Ishikawa (cell line): ENCODE measurements at regions not wholly inside any gene's neighbourhood (a gene's known extent, or its start where the extent isn't known, plus 50 kb on each side); places are given as distances from the start of the nearest gene placed in this dataset.

Experiments used
- CEBPB ChIP-seq: IDR thresholded peaks from 2 replicates; pipeline ENCODE4 v1.6.1; 2012
- CREB1 ChIP-seq: IDR thresholded peaks from 2 replicates; pipeline ENCODE4 v1.6.1; 2012; ENCODE audit warnings: low read depth
- EGR1 ChIP-seq: IDR thresholded peaks from 2 replicates; pipeline ENCODE4 v1.6.1; 2012
- EP300 ChIP-seq: IDR thresholded peaks from 2 replicates; pipeline ENCODE4 v1.6.1; 2012; ENCODE audit warnings: borderline replicate concordance
- FOXM1 ChIP-seq: IDR thresholded peaks from 2 replicates; pipeline ENCODE4 v1.6.1; 2012; ENCODE audit warnings: low read depth, borderline replicate concordance
- NFIC ChIP-seq: IDR thresholded peaks from 2 replicates; pipeline ENCODE4 v1.6.1; 2012
- RAD21 ChIP-seq: IDR thresholded peaks from 2 replicates; pipeline ENCODE4 v1.6.1; 2012; ENCODE audit warnings: low read depth
- TAF1 ChIP-seq: IDR thresholded peaks from 2 replicates; pipeline ENCODE4 v1.6.1; 2012; ENCODE audit warnings: low read depth, mild to moderate bottlenecking
- TCF12 ChIP-seq: IDR thresholded peaks from 2 replicates; pipeline ENCODE4 v1.6.1; 2012; ENCODE audit warnings: low read depth
- TEAD4 ChIP-seq: IDR thresholded peaks from 2 replicates; pipeline ENCODE4 v1.6.1; 2012
- YY1 ChIP-seq: IDR thresholded peaks from 2 replicates; pipeline ENCODE4 v1.6.1; 2012; ENCODE audit warnings: low read depth
- ZBTB7A ChIP-seq: IDR thresholded peaks from 2 replicates; pipeline ENCODE4 v1.6.1; 2012; ENCODE audit warnings: low read depth
- TF ChIP-seq, protein P1 (sequence below): IDR thresholded peaks from 2 replicates; pipeline ENCODE4 v1.6.1; 2012
- TF ChIP-seq, protein P2 (sequence below): IDR thresholded peaks from 2 replicates; pipeline ENCODE4 v1.6.1; 2012; ENCODE audit warnings: low read depth, mild to moderate bottlenecking
- TF ChIP-seq, protein P3 (sequence below): IDR thresholded peaks from 2 replicates; pipeline ENCODE4 v1.6.1; 2012

DNA sequence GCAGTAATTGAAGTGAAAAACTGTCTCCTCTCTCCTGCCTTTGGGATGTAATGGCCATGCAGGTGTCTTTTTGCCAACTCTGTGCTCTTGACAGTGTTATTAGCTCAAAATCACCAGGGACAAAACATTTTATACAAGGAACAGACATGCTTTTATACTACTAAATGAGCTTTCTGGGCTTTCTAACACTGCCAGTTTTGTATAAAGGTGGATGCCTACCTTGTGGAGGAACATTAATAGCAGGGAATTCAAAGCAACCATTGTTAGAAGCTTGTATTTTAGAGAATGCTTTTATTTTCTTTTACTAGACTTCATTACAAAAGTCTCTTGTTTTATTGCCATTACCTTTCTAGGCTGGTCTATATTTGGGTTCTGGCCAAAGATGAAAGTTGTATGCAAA lies 54.7 kb upstream of the ARSJ start:
- no peak for TF ChIP-seq RAD21
- no peak for TF ChIP-seq EGR1

DNA sequence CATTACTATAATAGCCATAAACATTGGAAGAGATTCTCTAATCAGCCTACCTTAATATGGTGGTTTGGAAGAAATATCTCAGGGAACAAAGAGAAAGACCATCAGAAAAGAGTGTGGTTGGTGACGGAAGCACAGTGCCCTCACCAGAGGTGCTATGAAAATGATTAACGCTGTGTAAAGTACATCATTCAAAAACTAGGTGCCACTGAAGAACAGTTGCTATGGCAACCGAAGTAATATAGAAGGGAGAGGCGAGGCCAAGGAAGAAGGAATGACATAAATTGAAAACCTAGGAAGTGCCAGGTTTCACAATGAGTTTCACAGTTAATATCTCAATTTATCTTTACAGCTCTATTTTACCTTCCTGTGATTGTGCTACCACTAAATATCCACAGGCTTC lies 57.0 kb upstream of the ARSJ start:
- TF ChIP-seq FOXM1, result no peak

DNA sequence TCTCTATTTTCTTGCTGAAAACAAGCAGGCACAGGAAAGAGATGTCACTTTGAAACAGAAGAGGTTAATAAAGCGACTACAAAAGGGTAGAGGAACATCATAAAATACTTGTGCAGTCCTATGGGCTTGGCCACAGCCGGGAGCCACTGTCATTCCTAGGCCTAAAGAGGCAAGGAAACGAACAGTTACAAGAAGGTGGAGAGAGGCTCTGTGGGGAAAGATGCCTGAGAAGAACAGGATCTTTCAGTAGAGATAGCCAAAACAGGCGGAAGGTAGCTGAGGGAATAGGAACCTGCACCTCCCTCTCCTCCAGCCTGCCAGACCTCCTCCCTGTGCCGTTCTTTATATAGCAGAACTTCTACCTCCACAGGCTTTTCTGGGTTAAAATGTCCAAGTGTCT lies 57.4 kb upstream of the ARSJ start:
- TF ChIP-seq, protein P1, sequence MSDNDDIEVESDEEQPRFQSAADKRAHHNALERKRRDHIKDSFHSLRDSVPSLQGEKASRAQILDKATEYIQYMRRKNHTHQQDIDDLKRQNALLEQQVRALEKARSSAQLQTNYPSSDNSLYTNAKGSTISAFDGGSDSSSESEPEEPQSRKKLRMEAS, result no peak
- TF ChIP-seq TAF1 (no peak), FOXM1 (no peak)

DNA sequence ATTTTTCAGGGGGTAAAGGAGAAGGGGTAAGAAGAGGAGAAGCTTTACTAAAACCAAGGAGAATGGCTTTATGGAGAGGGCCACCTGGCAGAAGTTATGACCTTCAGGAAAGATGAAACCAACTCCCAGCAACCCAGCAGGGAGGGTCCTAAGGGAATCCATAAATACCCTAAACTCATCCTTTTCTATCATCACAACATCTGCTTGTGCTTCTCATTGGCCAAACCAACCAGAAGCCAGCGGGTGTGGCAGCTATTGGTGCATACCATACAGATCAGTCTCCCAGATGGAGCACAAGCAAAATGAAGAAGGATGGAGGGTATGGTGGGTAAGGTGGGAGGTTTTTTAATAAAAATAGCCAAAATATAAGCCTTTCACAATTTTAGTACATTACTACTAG lies 58.5 kb upstream of the ARSJ start:
- no peak for TF ChIP-seq CEBPB
- no peak for TF ChIP-seq YY1
- TF ChIP-seq FOXM1, result no peak
- TF ChIP-seq EP300, result no peak
- no peak for TF ChIP-seq CREB1
- no peak for TF ChIP-seq NFIC
- TF ChIP-seq, protein P2, sequence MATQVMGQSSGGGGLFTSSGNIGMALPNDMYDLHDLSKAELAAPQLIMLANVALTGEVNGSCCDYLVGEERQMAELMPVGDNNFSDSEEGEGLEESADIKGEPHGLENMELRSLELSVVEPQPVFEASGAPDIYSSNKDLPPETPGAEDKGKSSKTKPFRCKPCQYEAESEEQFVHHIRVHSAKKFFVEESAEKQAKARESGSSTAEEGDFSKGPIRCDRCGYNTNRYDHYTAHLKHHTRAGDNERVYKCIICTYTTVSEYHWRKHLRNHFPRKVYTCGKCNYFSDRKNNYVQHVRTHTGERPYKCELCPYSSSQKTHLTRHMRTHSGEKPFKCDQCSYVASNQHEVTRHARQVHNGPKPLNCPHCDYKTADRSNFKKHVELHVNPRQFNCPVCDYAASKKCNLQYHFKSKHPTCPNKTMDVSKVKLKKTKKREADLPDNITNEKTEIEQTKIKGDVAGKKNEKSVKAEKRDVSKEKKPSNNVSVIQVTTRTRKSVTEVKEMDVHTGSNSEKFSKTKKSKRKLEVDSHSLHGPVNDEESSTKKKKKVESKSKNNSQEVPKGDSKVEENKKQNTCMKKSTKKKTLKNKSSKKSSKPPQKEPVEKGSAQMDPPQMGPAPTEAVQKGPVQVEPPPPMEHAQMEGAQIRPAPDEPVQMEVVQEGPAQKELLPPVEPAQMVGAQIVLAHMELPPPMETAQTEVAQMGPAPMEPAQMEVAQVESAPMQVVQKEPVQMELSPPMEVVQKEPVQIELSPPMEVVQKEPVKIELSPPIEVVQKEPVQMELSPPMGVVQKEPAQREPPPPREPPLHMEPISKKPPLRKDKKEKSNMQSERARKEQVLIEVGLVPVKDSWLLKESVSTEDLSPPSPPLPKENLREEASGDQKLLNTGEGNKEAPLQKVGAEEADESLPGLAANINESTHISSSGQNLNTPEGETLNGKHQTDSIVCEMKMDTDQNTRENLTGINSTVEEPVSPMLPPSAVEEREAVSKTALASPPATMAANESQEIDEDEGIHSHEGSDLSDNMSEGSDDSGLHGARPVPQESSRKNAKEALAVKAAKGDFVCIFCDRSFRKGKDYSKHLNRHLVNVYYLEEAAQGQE, result no peak
- TF ChIP-seq EGR1, result no peak
- TF ChIP-seq TEAD4, result no peak
- no peak for TF ChIP-seq RAD21

DNA sequence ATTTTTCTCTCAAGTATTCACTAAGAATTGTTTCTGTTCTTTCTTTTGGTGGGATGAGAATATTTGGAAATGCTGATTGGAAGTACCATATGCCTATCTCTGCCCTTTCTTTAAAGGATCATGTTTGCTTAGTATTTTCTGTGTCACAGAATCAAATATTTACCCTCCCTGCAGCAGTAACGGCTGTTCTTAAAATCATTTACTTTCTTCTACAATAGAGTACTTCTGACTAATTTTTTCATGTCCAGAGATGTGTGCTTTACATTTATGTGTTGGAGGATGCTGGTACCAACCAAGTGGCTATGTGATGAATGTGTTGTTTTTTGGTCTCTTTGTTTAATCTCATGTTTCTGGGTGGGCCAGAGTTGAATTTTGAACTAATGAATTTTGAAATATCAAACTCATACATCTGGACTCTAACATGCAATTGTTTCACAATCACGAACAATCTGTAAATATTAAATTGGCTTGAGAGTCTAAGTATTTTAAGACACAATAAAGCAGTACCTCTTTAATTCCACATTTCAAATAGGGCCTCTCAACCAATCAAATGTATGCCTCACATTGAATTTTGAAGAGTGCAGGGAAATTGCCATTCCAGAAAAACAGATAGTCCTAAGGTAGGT lies 59.4 kb upstream of the ARSJ start:
- TF ChIP-seq NFIC (no peak), FOXM1 (no peak), YY1 (no peak), EP300 (no peak), TEAD4 (no peak), TAF1 (no peak), TCF12 (no peak), CEBPB (no peak), EGR1 (no peak), CREB1 (no peak), RAD21 (no peak), ZBTB7A (no peak)
- TF ChIP-seq, protein P2, result no peak
- TF ChIP-seq, protein P1, result no peak
- TF ChIP-seq, protein P3, sequence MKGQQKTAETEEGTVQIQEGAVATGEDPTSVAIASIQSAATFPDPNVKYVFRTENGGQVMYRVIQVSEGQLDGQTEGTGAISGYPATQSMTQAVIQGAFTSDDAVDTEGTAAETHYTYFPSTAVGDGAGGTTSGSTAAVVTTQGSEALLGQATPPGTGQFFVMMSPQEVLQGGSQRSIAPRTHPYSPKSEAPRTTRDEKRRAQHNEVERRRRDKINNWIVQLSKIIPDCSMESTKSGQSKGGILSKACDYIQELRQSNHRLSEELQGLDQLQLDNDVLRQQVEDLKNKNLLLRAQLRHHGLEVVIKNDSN, result no peak

DNA sequence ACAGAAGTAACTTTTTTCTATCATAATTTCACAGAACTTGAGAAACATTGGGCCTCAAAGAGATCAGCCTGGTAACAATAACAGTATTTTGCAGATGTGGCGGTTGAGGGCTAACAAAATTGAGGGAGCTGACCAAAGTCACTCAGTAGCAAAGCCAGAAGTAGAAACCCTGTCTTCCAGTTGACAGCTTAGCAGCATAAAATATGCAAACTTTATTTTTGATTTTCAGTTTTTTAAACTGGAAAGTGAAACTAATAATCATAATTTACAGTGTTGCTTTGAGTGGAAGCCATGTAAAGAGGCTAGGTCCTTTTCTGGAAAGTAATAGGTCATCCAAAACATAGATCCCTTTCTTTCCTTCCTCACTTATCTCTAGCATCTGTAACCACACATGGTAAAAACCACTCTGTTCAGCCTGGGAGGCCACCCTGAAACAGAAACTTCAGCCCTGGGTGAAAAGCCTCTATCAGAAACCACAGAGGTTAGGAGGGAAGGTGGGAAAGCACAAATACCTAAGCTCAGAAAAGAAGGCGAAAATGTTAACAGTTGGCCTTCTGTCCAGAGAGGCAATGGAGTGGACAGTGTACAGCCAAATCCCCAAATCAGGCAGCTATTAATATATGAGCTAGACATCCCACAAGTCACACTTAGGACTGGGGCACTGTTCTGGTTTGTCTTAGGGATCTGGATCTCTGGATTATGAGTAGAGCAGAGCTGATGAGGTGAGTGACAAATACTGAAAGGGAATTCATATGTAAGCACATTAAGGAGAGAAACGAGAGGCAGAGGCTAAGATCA lies 61.1 kb upstream of the ARSJ start:
- TF ChIP-seq FOXM1 (no peak), NFIC (no peak), TAF1 (no peak), YY1 (no peak), EGR1 (no peak)
- TF ChIP-seq, protein P3, result no peak
- TF ChIP-seq, protein P2, result no peak
